Testis (tissue), 2 donors: ENCODE measurements at regions not wholly inside any gene's neighbourhood (a gene's known extent, or its start where the extent isn't known, plus 50 kb on each side); places are given as distances from the start of the nearest gene placed in this dataset.

Experiments
- CTCF ChIP-seq, 3 experiments: fragments of 450-650 bp in 2 of 3; fragments of 200-600 bp in 1 of 3; sonication (generic) in 1 of 3; IDR thresholded peaks; one replicate each; pipeline ENCODE4 v1.5.1; 2016 to 2019; ENCODE audit warnings: antibody characterized with exemption in 3 of 3, mild to moderate bottlenecking in 2 of 3, moderate library complexity in 1 of 3
- POLR2A ChIP-seq: fragments of 450-650 bp; IDR thresholded peaks from one replicate; pipeline ENCODE4 v1.6.1; 2017; ENCODE audit warnings: antibody characterized with exemption, mild to moderate bottlenecking, moderate library complexity

- TF ChIP-seq POLR2A (no peak), CTCF (IDR thresholded peaks at IDR 0.05) (no peak)
These were observed 346.2 kb downstream of the IGSF11 start for GRCh38 chr3:118688396-118688884.
